ENCODE measurements at regions not wholly inside any gene's neighbourhood (a gene's known extent, or its start where the extent isn't known, plus 50 kb on each side); places are given as distances from the start of the nearest gene placed in this dataset.

- Histone ChIP-seq H3K36me3 (ENCODE audit: control insufficient read depth in 2 of 2, extremely low read depth in 1 of 2, insufficient read depth in 2 of 2, low read length in 2 of 2) (no peaks in the 10 kb centered on the region), H3K9ac (replicated peaks; ENCODE audit: extremely low read depth, insufficient read depth, low read length) (no peak overlapping the region), H3K9me1 (replicated peaks; ENCODE audit: control insufficient read depth, extremely low read depth, insufficient read depth, low read length) (no peaks in the 10 kb centered on the region), H3K9me3 (replicated peaks; ENCODE audit: control insufficient read depth, insufficient read depth, low read length) (no peaks in the 10 kb centered on the region), H2AFZ (ENCODE audit: low read depth, low read length) (no peak overlapping the region), H3K4me3 (replicated peaks in 1 of 3; ENCODE audit: insufficient read depth in 1 of 3, low read depth in 1 of 3, low read length in 3 of 3) (no peak overlapping the region), H3K79me2 (ENCODE audit: control insufficient read depth, insufficient read depth, low read length) (no peaks in the 10 kb centered on the region), H4K20me1 (replicated peaks; ENCODE audit: control insufficient read depth, extremely low read depth, insufficient read depth, low read length) (no peaks in the 10 kb centered on the region), H3K4me2 (ENCODE audit: insufficient read depth, low read length) (no peak overlapping the region), H3K27me3 (ENCODE audit: control insufficient read depth in 2 of 2, insufficient read depth in 2 of 2, low read length in 2 of 2) (peaks cover 2% of the 10 kb centered on the region in 2 experiments), H3K4me1 (ENCODE audit: control insufficient read depth, extremely low read depth, insufficient read depth, low read length) (no peaks in the 10 kb centered on the region), H3K27ac (ENCODE audit: insufficient read depth, low read depth, low read length) (no peak overlapping the region)
- FAIRE-seq = no peak
- no peak for DNase-seq (ENCODE audit: low read depth, low spot score)
- dilution Hi-C loops (cut with MboI; ENCODE audit: extremely low pct_ligation_motif_present, low sequenced_read_pairs) = no loop called here
- ChIA-PET CTCF (no interaction called here), POLR2A (no interaction called here)
- BruUV-seq (replicated peaks) = no TSS peak
- TF ChIP-seq MYC (IDR thresholded peaks at IDR 0.05; ENCODE audit: low read depth, low read length) (no peak), MAX (IDR thresholded peaks at IDR 0.05; ENCODE audit: insufficient read depth, insufficient read length) (no peak), FOS (IDR thresholded peaks at IDR 0.05; ENCODE audit: borderline replicate concordance, insufficient read depth, low read length) (no peak), JUN (IDR thresholded peaks at IDR 0.05; ENCODE audit: borderline replicate concordance, insufficient read depth, insufficient read length, low read depth) (no peak), GATA2 (IDR thresholded peaks at IDR 0.05; ENCODE audit: insufficient read depth, insufficient read length, low read depth, low read length) (no peak), EZH2 (IDR thresholded peaks at IDR 0.05; ENCODE audit: borderline replicate concordance, low read depth, low read length, severe bottlenecking) (no peak), CTCF (IDR thresholded peaks at IDR 0.05; ENCODE audit: extremely low read depth in 1 of 2, insufficient read depth in 1 of 2, low read depth in 1 of 2, low read length in 2 of 2) (no peak), POLR2A (IDR thresholded peaks at IDR 0.05; ENCODE audit: low read depth, low read length) (no peak), POLR2AphosphoS5 (IDR thresholded peaks at IDR 0.05; ENCODE audit: insufficient read depth, low read depth, low read length) (no peak)
- intact Hi-C loops (cut with micrococcal nuclease) = no loop called here
Observed at GRCh38 chr20:51298141-51298749, 244.3 kb downstream of the NFATC2 start.
